ENCODE measurements at regions not wholly inside any gene's neighbourhood (a gene's known extent, or its start where the extent isn't known, plus 50 kb on each side); places are given as distances from the start of the nearest gene placed in this dataset.

GRCh38 chr18:29154196-29154757 is 977.3 kb upstream of the CDH2 start:
- no peak overlapping the region for H3K4me3 ChIP-seq (ENCODE audit: low read depth, low read length)

GRCh38 chr18:29153091-29153490 is 976.2 kb upstream of the CDH2 start:
- H3K4me3 ChIP-seq (ENCODE audit: low read depth, low read length) = no peak overlapping the region

GRCh38 chr18:29147944-29148343 is 971.0 kb upstream of the CDH2 start:
- H3K4me3 ChIP-seq (ENCODE audit: low read depth, low read length) = no peak overlapping the region

- H3K4me3 ChIP-seq (ENCODE audit: low read depth, low read length) = no peak overlapping the region
These were observed 969.1 kb upstream of the CDH2 start for GRCh38 chr18:29146068-29146467.

GRCh38 chr18:29140590-29140989 is 963.7 kb upstream of the CDH2 start:
- H3K4me3 ChIP-seq (ENCODE audit: low read depth, low read length) = no peak overlapping the region

GRCh38 chr18:29137773-29138495 is 961.0 kb upstream of the CDH2 start:
- no peak overlapping the region for H3K4me3 ChIP-seq (ENCODE audit: low read depth, low read length)

- H3K4me3 ChIP-seq (ENCODE audit: low read depth, low read length) = no peak overlapping the region
These were observed 947.0 kb upstream of the CDH2 start for GRCh38 chr18:29123706-29124530.

- no peak overlapping the region for H3K4me3 ChIP-seq (ENCODE audit: low read depth, low read length)
These were observed 927.7 kb upstream of the CDH2 start for GRCh38 chr18:29104671-29105070.

GRCh38 chr18:29104227-29104626 is 927.3 kb upstream of the CDH2 start:
- no peak overlapping the region for H3K4me3 ChIP-seq (ENCODE audit: low read depth, low read length)

- H3K4me3 ChIP-seq (ENCODE audit: low read depth, low read length) = no peak overlapping the region
These were observed 919.3 kb upstream of the CDH2 start for GRCh38 chr18:29096079-29096770.

GRCh38 chr18:29087616-29088246 is 910.8 kb upstream of the CDH2 start:
- H3K4me3 ChIP-seq (ENCODE audit: low read depth, low read length) = no peak overlapping the region

GRCh38 chr18:29084120-29084519 is 907.2 kb upstream of the CDH2 start:
- H3K4me3 ChIP-seq (ENCODE audit: low read depth, low read length) = no peak overlapping the region

GRCh38 chr18:29083545-29083944 is 906.6 kb upstream of the CDH2 start:
- no peak overlapping the region for H3K4me3 ChIP-seq (ENCODE audit: low read depth, low read length)

- no peak overlapping the region for H3K4me3 ChIP-seq (ENCODE audit: low read depth, low read length)
These were observed 904.0 kb upstream of the CDH2 start for GRCh38 chr18:29080946-29081345.

GRCh38 chr18:29078273-29078672 is 901.3 kb upstream of the CDH2 start:
- no peak overlapping the region for H3K4me3 ChIP-seq (ENCODE audit: low read depth, low read length)

GRCh38 chr18:29077344-29077743 is 900.4 kb upstream of the CDH2 start:
- no peak overlapping the region for H3K4me3 ChIP-seq (ENCODE audit: low read depth, low read length)

GRCh38 chr18:29076645-29077044 is 899.7 kb upstream of the CDH2 start:
- H3K4me3 ChIP-seq (ENCODE audit: low read depth, low read length) = no peak overlapping the region

GRCh38 chr18:29074147-29074546 is 897.2 kb upstream of the CDH2 start:
- H3K4me3 ChIP-seq (ENCODE audit: low read depth, low read length) = no peak overlapping the region

GRCh38 chr18:29071869-29072268 is 894.9 kb upstream of the CDH2 start:
- no peak overlapping the region for H3K4me3 ChIP-seq (ENCODE audit: low read depth, low read length)

- H3K4me3 ChIP-seq (ENCODE audit: low read depth, low read length) = no peak overlapping the region
These were observed 886.4 kb upstream of the CDH2 start for GRCh38 chr18:29063346-29063745.

- H3K4me3 ChIP-seq (ENCODE audit: low read depth, low read length) = no peak overlapping the region
These were observed 886.0 kb upstream of the CDH2 start for GRCh38 chr18:29062921-29063320.

Measured in iPS-11a (cell line).